ENCODE measurements at regions not wholly inside any gene's neighbourhood (a gene's known extent, or its start where the extent isn't known, plus 50 kb on each side); places are given as distances from the start of the nearest gene placed in this dataset.

DNA sequence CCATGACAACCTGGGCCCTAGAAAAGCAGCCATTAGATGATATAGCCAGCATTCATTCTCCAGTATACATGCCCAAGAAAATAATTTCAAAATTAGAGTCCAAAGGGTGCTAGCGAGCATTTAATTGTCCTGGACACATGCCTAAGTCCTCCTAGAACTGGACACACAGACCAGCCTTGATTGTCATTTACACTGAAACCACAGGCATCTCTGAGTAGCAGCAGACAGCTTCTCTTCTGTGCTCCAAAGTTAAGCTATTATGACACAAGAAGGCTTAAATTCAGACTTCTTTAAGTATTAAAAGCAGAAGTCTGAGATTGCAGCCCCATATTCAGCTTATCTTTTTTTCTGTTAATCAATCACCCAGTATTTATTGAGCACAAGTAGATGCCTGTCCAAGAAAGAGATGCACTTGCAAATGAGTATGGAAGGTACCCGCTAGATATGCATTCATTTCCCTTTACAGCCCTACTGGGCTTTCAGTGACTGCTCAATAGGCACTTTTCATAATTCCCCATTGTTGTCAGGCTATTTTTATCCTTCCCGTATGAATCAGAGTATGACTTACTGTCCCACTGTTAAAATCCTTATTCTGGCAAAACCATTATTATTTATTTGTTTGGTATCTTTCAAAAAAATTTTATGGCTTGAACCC is 374.1 kb downstream of the FBXW7 start:
- DNase-seq (ENCODE audit: low read depth in 1 of 2, low spot score in 1 of 2) = no peak

DNA sequence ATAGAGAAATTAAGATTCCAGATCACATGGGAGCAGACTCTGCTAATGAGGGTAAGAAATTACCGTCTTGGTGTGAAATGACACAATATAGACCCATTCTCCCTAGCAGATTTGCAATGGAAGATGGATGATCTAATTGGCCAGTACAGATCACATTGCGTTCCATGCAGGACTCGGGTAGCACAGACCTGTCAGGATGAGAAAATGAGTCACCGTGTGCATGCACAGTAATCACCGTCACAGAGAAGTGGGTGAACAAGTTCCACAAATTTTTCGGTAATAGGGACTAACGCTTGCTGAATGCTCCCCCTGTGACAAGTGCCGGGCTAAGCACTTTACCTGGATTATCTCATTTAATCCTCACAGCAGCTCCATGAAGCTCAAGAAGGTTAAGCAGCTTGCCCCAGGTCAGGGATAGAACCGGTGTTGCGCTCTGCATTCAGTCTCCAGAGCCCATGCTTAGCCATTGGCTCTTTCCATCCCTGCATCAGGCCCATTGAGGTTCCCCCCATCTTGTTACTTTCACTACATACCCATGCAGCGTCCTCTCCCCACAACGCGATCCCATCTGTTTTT is 375.6 kb downstream of the FBXW7 start:
- no peak for DNase-seq (ENCODE audit: low read depth in 1 of 2, low spot score in 1 of 2)

GRCh38 chr4:152159773-152160172 is 376.1 kb downstream of the FBXW7 start:
- DNase-seq (ENCODE audit: low read depth in 1 of 2, low spot score in 1 of 2) = no peak

DNA sequence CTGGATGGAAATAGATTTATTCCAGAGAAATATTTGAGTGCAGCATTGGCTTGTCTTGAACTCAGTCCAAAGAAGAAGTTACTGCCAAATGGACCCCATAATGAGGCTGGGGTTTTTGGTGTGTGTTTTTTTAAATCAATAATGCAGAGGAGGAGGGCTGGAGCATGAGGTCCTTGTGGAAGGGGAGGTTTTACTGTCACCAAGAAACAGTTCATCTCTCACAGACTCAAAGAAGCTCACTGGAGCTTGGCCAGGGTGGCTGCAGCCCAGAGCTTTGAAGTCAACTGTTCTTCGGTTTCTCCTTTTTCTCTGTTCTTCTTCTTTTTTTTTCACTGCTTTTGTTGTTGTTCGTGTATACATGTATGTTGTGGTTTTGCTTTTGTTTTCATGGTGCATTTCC is 377.7 kb downstream of the FBXW7 start:
- no peak for DNase-seq (ENCODE audit: low read depth in 1 of 2, low spot score in 1 of 2)

- DNase-seq (ENCODE audit: low read depth in 1 of 2, low spot score in 1 of 2) = no peak
Observed at GRCh38 chr4:152157629-152158028, 378.3 kb downstream of the FBXW7 start.

DNA sequence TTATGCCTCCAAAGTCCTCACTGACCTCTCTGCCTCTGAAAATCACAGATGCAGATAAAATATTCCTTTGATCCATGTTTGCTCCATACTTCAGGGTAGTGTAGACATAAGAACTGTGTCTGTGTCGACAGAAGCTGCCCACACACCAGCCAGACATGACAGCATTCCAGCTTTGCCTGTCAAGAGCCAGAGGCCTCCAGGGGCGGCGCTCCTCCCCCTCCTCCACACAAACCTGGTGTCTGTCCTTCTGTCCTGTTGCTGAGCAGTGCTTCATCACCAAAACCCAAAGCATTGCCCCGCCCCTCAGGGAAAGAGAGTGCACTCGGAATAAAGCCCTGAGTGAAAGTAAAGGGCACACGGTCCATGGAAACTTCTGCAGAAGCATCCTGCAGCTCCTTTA is 379.4 kb downstream of the FBXW7 start:
- DNase-seq (ENCODE audit: low read depth in 1 of 2, low spot score in 1 of 2) = no peak

- DNase-seq (ENCODE audit: low read depth in 1 of 2, low spot score in 1 of 2) = no peak
Observed at GRCh38 chr4:152155070-152155469, 380.8 kb downstream of the FBXW7 start.

DNA sequence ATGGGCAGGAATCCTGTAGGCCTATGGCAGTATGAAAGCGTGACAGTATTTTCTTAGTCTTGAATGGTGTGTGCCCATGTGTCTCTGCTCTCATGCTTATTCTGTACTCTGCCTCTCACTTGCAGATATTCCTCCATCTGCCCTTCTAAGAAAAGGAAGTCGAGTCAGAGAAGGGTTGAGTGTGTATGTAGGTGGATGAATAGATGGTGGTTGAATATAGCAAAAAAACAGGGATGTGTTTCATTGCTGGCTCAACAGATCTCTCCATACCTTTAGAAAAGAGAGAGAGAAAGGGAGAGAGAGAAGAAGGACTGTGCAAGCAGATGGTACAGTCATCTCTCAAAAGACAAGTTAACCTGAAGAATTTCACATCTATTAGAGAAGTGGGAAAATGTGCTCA is 381.5 kb downstream of the FBXW7 start:
- no peak for DNase-seq (ENCODE audit: low read depth in 1 of 2, low spot score in 1 of 2)

GRCh38 chr4:152153476-152154270 is 382.2 kb downstream of the FBXW7 start:
- no peak for DNase-seq (ENCODE audit: low read depth in 1 of 2, low spot score in 1 of 2)

DNA sequence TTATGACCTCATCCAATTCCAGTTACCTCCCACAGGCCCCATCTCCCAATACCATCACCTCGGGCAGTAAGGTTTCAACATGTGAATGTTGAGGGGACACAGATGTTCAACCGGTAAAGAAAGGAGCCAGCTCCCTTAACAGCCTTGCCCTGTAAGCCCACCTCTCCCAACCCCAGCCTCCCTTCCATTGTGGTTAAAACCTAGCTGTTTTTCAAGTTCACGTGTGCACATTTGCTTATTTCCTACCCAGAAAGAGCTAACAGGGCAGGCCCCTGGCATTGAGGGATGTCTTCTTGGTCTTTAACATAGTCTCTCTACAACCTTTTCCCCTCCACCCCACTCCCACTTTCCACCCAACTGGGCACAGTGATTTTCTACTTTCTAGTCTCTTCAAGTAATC is 385.7 kb downstream of the FBXW7 start:
- DNase-seq (ENCODE audit: low read depth in 1 of 2, low spot score in 1 of 2) = no peak

- no peak for DNase-seq (ENCODE audit: low read depth in 1 of 2, low spot score in 1 of 2)
Observed at GRCh38 chr4:152149745-152150144, 386.1 kb downstream of the FBXW7 start.

GRCh38 chr4:152148057-152148456 is 387.2 kb upstream of the GATB start:
- DNase-seq (ENCODE audit: low read depth in 1 of 2, low spot score in 1 of 2) = no peak

- no peak for DNase-seq (ENCODE audit: low read depth in 1 of 2, low spot score in 1 of 2)
Observed at GRCh38 chr4:152146244-152146643, 385.4 kb upstream of the GATB start.

DNA sequence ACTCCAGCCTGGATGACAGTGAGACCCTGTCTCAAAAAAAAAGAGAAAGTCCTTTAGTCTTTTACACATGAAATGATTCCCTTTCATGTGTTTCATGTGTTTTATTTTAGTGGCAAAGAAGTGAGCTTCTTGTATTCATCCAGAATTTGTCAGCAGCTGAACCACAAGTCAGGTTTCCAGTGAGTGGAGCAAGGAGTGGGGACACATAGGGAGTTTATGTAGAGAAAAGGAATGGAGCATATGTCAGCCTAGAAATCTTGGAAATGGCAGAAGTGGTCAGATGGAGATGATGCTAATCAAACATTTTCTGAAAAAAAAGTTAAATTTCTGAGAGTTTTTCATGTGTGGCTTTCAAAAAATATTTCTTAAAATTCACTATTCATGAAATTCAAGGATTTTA is 383.0 kb upstream of the GATB start:
- no peak for DNase-seq (ENCODE audit: low read depth in 1 of 2, low spot score in 1 of 2)

- no peak for DNase-seq (ENCODE audit: low read depth in 1 of 2, low spot score in 1 of 2)
Observed at GRCh38 chr4:152138451-152138850, 377.6 kb upstream of the GATB start.

DNA sequence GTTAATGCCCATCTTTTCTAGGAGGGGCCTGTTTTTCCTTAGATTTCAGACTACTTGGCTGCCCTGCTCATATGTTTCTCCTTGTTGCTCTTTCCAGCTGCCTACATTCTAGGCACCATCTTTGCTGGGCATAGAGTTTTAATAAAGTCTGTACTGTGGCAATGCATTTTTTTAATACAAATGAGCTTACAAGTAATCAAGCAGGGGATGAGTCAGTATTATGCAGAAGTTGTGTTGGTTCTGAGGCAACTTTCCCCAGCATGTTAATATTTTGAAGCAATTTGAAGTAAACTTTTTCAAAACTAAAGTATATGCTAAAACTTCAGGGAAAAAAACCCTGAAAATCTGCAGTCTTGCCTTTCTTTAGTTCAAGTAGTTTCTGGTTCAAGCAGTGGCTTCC is 372.0 kb upstream of the GATB start:
- DNase-seq (ENCODE audit: low read depth in 1 of 2, low spot score in 1 of 2) = no peak

DNA sequence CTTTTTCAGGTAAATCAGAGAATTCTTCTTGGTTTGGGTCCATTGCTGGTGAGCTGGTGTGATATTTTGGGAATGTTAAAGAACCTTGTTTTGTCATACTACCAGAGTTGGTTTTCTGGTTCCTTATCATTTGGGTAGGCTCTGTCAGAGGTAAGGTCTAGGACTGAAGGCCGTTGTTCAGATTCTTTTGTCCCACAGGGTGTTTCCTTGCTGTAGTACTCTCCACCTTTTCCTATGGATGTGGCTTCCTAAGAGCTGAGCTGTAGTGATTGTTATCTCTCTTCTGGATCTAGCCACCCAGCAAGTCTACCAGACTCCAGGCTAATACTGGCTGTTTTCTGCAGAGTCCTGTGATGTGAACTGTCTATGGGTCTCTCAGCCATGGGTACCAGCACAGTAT is 367.5 kb upstream of the GATB start:
- no peak for DNase-seq (ENCODE audit: low read depth in 1 of 2, low spot score in 1 of 2)

DNA sequence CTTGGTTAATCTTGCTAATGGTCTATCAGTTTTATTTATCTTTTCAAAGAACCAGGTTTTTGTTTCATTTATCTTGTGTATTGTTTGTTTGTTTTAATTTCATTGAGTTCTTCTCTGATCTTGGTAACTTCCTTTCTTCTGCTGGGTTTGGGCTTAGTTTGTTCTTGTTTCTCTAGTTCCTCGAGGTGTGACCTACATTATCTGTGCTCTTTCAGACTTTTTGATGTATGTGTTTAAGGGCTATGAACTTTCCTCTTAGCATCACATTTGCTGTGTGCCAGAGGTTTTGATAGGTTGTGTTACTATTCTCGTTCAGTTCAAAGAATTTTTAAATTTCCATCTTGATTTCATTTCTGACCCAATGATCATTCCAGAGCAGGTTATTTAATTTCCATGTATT is 365.4 kb upstream of the GATB start:
- no peak for DNase-seq (ENCODE audit: low read depth in 1 of 2, low spot score in 1 of 2)

- no peak for DNase-seq (ENCODE audit: low read depth in 1 of 2, low spot score in 1 of 2)
Observed at GRCh38 chr4:152118819-152119553, 358.2 kb upstream of the GATB start.

DNA sequence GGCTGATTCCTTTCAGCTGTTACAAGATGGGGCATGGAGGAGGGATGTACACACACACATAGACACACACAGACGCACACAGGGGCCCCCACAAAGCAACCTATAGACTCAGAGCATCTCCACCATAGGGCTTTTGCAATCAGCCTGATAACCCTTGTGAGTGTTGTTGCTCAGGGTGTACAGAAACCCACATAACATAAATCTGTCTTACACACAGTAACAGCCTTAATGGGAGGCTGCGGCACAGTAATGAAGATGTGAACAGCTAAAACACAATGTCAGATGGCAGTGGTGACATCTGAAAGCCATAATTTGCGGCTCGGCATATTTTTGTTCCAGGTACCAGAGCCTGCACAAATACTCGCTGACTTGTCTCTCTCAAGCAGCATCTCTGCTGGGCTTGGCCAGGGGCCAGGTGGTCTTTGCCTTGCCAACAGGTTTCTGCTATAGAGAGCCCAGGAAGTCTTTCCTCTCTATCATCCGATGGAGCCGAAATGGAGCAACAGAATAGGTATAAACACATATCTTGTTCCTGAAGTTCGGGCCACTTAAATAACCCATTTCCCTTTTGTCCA is 357.2 kb upstream of the GATB start:
- DNase-seq (ENCODE audit: low read depth in 1 of 2, low spot score in 1 of 2) = no peak

DNA sequence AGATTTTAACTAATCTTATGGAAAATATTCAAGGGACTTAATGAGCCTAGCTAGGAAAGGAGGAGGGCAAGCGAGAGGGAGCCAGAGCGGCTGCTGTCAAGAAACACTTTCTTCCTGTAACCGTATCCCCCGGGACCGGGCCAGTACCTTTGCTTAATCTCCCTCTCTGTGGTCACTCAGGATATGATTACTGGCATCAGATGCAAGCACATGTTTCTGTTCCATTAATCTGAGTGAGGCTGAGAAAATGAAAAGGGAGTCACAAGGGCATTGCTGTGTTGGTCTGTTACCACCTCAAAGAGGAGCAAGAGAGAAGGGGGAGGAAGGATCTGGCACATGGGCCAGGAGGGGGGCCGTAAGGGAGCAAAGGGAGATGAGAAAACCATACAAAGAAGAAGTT is 356.7 kb upstream of the GATB start:
- DNase-seq (ENCODE audit: low read depth in 1 of 2, low spot score in 1 of 2) = no peak

- DNase-seq (ENCODE audit: low read depth in 1 of 2, low spot score in 1 of 2) = no peak
Observed at GRCh38 chr4:152117054-152117453, 356.2 kb upstream of the GATB start.
